GM19467 (cell line): ENCODE measurements at regions not wholly inside any gene's neighbourhood (a gene's known extent, or its start where the extent isn't known, plus 50 kb on each side); places are given as distances from the start of the nearest gene placed in this dataset.

Experiments used
- ATAC-seq: cut with Tn5 transposase; IDR thresholded peaks from one replicate; pipeline ENCODE4 v1.9.1; 2021; ENCODE audit warnings: mild to moderate bottlenecking, moderate library complexity; ENCODE audit not compliant: unreplicated experiment

DNA sequence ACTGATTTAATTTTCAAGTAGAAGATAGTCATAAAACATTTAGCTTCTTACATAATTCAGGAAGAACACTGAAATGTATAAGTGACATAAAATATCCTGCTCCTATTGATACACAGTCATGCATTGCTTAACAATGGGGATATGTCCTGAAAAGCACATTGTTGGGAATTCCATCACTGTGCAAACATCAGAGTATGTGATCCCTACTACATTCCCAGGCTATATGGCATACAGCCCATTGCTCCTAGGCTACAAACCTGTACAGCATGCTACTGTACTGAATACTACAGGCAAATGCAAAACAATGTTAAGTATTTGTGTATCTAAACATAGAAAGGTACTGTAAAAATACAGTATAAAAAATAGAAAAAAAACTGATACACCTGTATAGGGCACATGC, 723.9 kb upstream of the ARGLU1 start:
- no peak for ATAC-seq

DNA sequence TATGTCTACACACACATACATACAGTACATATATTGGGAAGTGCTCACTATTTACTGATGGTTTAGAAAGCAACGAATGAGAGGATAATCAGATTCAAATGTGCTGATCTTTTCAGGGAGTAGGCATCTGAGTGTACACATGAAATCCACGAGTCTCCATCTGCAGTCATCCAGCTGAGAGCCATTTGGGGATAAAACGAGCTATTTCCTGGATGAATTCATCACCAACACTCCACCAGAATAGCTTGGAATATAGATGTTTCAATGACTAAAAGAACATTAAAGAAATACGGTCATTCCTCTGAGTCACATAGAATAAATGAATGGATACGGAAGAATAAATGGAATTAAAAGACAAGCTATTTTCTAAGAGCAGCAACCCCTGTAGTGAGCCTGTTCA, 721.6 kb upstream of the ARGLU1 start:
- ATAC-seq, result no peak

DNA sequence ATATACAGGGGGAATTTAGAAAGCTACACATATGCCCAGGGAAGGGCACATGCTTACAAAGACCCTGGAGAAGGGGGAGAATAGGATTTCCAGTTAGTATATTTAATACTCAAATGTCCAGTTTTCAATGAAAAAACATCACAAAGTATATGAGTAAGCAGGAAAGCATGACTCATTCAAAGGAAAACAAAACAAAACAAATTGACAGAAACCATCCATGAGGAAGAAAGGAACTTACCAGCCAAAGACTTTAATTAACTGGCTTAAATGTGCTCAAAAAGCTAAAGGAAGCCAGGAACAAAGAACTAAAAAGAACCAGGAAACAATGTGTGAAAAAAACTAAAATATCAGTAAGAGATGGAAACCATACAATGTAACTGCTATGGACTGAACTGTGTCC, 716.2 kb upstream of the ARGLU1 start:
- ATAC-seq, result no peak

DNA sequence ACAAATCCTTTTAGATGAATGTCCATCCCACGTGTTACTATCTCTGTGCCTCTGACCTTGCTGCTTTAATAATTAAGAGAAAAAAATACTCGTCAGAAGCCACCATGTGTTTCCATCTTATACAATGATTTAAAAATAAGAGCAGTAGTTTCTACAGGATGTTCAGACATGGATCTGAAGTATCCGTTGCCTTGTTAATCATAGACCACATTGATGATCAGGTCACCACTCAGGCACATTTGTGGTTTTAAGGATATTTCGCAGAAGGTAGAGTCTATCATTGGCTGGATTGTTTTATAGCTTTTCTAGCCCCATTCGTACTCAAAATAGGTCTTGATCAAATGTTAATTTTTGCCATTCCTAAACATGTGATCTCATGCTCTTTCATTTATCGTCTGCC, 710.0 kb upstream of the ARGLU1 start:
- ATAC-seq, result no peak

DNA sequence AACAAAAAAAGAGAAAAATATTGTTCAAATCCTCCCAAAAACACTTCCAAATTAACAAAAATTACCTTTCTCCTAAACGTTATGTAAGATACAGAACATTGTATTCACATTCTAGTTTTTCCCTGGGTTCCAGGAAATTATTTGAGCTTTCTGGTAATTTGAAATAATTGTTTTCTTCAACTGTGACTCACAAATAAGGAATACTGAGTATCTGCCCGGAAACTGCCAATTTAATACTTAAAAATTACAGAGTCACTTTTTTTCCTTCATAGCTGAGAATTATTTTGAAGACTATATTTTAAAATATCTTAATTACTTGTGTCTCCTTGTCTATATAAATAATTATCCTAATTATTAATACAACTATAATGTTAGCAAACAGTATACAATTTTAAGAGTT, 709.0 kb upstream of the ARGLU1 start:
- no peak for ATAC-seq

DNA sequence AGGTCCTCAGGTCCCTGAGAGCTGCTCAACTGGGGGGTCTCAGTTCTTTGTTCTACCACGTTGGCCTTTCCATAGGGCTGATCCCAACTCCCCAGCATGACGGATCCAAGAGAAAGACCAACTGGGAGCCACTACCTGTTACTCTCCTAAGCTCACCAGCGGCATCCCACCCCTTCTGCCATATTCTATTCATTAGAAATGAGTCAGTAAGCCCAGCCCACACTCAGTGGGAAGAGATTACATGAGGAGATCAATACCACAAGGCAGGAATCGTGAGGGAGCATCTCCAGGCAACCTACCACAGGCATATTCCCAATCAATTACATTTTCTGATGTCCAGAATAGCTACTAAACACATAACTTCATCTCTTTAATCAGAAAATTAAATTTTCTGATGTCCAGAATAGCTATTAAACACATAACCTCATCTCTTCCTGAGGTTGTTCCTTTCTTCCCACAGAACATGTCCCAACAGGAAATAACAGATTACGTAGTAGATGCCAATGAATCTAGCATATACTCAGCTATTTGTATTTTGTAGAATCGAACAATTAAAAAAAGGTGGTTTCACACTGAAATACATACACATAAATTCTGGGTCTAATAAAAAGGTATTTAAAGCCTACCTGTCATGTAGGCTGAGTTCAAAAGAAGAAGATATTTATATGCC, 708.1 kb upstream of the ARGLU1 start:
- ATAC-seq, result no peak

DNA sequence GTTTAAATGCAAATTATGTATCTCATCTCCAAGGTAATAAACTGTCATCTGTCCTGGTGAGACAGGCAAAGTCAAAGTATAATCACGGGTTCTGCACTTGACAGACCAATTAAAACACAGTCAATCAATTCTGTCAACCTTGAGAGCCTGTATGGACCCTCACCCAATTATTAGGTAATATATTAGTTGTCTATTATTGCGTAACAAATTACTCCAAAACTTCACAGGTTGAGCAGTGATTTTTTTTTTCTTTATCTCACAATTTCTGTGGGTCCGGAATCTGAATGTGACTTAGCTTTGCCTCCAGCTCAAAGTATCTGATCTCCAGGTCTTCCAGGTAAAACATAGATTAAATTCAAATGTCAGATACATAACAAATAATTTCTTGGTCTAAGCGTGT, 707.4 kb upstream of the ARGLU1 start:
- ATAC-seq, result no peak

DNA sequence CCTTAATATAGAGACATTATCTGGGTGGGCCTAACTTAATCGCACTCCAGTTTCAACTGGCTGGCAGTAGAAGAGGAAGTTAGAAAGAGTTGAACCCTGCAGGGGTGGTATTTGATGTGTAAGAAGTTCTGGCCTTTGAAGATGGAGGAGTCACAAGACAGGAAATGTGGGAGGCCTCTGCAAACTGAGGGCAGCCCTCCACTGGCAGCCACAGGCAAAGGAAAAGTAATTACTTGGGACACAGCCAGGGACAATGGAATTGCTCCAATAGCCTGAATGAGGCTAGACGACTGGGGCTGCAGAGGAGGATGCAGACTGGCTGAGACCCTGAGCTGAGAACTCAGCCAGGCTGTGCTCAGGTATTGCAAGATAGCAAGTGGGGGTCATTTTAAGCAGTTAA, 703.3 kb upstream of the ARGLU1 start:
- ATAC-seq, result no peak

DNA sequence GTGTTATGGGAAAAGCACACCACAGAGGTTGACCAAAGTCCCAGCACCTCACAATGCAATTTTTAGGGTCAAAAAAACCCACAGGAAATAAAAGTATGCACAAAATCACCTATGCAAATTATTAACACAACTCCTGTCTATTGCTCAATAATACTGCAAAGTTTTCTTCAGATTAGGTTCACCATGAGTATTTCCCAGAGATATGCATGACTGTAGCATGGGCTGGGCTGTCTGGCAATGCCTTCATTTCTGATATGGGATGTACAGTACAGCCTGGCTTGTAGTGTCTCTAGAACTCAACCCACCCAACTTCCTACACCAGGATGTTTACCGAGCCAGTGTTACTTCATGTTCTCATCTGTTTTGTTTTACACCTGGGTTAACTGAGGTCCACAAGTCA, 698.7 kb upstream of the ARGLU1 start:
- ATAC-seq, result no peak

DNA sequence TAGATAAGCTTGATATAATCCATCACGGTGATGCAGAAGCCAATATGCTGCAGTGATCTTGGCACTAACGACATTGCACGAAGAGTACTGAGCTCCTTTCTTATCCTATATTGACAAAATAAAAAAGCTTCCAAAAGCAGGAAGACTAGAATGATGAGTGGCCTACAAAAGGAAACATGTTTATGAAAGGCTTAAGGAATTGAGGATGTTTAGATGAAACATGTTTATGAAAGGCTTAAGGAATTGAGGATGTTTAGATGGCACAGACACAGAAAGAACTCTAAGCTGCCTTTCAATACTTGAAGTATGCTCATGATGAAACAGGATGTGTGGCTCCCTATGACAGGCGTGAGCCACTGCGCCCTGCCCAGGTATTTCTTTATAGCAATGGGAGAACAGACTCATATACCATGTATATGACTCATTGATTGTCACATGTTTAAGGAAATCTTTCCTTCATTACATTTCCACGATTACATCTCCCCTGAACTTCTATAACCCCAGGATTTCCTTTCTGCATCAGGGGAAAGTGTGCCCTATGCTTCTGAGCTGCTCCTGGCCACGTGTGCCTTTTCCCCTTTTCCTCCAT, 690.8 kb upstream of the ARGLU1 start:
- ATAC-seq, result no peak

DNA sequence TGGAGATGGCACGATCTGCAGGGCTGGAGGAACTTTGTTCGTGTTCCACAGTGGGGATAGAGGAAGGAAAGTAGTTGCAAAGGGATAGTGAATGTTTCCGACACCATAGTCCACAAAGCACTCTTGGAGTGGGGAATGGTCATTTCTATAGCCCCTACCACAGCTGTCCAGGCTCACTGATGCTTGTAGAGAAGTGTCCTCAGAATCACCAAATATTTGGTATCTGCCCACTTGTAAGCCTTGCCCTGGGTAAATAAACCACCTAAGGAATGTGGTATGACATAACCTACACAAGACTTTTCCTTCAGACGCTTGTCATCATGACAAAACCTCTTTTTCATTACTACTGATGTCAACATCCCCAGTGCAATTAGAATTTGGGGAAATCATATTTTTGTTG, 686.5 kb upstream of the ARGLU1 start:
- no peak for ATAC-seq

DNA sequence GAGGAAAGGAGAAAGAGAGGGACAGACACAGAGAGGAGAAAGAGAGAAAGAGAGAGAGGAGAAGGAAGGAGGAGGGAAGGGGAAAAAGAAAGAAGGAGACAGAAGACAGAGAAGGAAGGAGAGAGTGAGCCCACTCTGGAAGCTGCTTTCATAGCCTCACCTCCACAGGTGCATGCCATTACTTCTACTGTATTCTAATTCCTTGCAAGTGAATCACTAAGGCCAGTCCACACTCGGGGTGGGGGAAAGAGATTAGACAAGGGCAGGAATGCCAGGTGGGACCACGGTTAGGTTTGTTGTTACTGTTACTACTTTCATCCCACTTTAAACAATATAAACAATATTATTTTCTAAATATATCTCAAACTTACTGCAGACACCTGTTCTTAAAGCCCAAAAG, 684.5 kb upstream of the ARGLU1 start:
- no peak for ATAC-seq

DNA sequence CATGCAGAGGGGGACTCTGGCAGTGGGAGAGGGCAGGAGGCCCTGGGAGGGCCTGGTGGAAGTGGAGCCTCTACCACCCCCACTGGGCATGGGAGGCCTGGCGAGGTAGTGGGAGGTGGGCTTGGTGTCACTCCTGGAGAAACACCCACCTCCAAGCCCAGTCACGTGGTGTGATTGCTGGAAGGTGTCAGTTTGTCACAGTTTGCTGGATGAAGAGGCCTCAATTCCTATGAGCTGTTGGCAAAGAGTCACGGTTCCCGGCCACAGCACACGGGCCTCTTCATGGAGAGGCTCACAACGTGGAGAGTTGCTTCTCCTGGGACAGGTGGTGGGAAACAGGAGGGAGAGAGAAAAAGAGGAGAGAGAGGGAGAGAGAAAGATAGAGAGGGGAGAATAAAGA, 684.1 kb upstream of the ARGLU1 start:
- ATAC-seq, result no peak

DNA sequence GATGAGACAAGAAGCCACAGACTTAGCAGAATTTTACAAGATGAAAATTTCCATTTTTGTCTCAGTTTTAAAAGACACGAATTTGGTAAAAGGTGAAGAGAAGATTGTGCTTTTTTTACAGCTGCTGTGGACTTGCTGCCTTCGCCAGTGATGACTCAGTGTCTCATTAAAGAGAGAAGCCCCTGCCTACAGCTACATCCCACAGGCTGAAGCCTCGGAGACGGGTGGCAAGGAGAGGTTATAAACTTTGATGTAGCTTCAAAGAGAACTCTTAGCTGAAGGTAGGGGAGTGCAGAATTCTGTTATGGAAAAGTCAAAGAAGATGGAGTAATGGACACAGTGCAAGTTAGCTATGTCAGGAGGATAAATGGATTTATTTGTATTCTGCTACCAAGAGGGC, 683.4 kb upstream of the ARGLU1 start:
- ATAC-seq, result no peak

DNA sequence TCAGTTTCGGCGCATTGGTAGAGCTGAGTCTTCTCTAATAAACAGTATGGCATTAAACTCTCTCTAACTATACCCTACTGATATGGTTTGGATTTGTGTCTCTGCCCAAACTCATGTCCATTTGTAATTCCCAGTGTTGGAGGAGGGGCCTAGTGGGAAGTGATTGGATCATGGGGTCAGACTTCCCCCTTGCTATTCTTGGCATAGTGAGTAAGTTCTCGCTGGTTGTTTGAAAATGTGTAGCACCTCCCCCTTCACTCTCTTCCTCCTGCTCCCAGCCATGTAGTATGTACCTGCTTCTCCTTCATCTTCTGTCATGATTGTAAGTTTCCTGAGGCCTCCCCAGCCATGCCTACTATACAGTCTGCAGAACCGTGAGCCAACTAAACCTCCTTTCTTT, 682.7 kb upstream of the ARGLU1 start:
- ATAC-seq, result no peak

DNA sequence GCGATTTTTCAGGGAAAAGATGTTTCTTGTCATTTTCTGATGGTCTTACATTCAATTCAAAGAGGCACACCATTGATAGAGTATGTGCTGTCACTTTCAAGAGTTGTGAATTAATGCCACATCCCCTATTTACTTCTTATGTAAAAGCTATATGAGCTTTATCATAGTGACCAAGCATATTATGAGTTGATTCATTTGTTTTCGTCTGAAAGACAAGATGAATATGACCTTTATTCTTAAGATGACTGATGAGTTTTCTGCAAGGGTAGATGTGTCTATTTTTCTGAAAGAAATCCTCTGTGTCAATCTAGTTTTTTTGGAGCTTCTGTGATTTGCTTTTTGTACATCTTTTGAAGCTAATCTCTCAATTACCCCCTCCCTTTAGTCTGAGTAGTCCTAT, 676.3 kb upstream of the ARGLU1 start:
- no peak for ATAC-seq

DNA sequence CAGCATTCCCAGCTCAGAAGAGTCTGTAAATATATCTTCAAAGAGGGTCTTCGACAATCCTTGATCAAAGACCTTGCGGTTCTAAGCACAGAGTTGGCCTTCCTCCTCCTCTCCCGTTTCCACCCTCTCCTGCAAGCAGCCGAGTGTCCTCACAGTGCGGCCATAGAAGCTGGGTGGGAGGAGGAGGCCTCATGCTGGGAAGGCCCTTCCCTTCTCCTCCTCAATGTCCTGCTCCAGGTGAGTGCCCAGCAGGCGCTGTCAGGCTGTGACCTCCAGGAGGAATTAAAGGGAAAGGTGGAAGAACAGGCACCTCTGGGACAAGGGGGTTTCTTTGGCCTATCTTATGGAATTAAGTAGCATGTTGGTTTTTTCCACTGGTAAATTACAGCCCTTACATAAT, 674.2 kb upstream of the ARGLU1 start:
- no peak for ATAC-seq

DNA sequence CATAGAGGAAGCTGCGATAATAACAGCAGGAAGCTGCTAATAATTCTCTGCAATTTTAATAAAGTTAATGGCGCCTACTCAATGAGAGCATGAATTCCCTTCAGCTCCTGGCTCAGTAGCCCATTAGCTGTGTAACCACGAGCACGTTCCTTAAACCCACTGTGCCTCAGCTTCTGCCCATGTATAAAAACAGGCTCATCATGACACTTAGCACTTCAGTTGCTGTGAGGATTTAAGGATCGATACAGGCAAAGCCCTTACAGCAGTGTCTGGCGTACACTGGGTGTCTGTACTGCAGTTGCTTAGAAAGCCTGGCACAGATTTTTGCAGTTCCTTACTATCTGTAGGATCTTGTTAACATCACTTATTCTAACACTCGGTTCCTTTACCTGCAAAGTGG, 673.4 kb upstream of the ARGLU1 start:
- ATAC-seq, result no peak

DNA sequence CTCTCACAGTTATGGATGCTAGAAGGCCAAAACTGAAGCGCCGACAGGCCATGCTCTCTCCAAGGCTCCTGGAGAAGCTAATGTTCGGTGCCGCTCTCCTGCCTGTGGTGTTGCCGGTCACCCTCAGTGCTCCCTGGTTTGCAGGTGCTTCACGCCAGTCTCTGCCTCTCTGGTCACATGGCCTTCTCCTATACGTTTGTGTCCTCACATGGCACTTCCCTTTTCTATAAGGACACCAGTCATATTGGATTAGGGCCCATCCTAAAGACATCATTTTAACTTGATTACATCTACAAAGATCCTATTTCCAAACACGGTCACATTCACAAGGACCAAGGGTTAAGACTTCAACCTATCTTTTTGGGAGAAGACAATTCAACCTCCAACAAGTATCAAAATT, 671.3 kb upstream of the ARGLU1 start:
- no peak for ATAC-seq

DNA sequence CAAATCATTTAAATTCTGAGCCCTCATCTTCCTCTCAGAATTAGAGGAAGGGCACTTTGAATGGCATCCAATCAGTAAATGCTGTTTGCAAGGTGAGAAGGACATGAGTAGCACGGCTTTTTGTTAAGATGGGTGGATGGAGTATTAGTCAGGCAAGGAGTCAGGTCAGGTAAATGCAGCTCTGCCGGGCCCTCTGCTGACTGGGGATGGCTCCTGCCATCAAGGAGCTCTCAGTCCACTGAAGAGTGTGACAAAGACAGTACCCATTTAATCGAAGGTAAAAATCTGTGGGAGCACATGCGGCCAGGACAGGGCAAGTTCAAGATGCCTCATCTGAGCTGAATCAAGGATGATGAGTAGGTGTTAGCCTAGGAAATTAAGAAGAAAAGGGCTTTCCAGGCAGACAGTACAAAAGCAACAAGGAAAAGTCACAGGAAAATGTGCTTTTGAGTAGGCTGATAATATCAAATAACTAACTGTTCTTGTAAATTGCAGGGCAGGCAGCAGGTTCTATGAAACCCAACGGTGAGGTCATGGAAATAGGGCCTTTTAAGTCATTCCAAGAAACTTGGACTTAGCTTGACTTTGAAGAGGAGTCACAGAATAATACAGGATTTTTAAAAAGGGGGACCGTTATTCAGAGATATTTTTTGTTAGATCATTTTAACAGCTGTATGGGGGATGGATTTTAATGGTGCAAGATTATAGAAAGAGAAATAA, 670.5 kb upstream of the ARGLU1 start:
- ATAC-seq, result no peak

DNA sequence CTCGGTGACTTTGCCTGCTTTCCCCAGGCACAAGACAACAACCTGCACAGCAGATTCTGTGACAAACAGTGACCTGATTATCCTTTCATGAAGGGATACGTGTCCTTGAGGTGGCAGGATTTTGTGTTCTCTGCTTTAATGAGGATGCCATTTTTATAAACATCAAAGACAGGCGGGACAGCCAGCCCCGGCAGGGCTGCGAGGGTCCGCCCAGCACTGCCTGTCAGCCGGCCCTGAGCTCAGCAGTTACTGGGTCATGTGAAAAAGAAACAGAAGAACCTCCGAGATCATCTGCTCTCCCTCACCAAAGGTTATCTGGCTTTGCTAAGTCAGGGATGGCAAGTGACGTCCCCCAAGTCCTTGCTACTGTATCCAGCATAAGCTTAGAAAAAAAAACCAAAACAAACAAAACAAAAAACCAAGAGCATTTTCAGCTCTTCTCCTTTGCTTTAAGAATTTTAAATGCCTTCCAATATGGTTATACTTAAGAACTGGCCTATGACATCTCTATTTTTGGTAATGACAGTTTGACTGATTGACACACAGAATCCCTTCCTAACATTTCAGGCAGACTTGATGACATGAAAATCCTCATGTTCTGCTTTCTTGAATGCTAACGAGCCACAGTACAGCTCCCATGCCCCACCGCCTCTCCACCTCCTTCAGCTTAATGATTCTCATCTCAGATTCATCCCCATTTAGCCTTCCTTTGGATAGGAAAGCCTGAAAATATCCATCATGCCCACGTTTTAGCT, 666.6 kb upstream of the ARGLU1 start:
- ATAC-seq, result no peak

DNA sequence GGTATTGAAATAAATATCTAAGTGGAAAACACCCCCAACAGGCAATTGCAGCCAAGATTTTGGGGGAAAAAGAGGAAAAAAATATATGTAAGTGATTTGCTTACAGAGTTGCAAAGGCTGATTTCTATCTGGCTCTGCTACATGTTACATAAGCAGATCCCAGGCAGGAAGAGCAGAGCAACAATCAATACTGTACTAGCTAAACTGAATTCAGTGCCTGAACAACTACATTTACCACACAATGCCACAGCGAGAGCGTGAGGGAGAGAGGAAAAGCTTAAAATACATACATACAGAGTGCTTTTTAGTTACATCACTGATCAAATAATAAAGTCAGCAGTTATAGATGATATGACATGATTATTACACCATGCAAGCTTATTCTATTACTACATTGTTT, 665.6 kb upstream of the ARGLU1 start:
- no peak for ATAC-seq
